WERI-Rb-1 (cell line): ENCODE measurements at regions not wholly inside any gene's neighbourhood (a gene's known extent, or its start where the extent isn't known, plus 50 kb on each side); places are given as distances from the start of the nearest gene placed in this dataset.

Experiments
- DNase-seq: peaks from one replicate; pipeline ENCODE4 v3.0.0-alpha.2; 2020
- H3K27ac ChIP-seq: fragments of 250-450 bp; sonication (Bioruptor Pico); 2 replicates; pipeline ENCODE4 v1.5.1; 2020; ENCODE audit warnings: mild to moderate bottlenecking, moderate library complexity
- H3K27me3 ChIP-seq: fragments of 250-450 bp; sonication (Bioruptor Pico); 2 replicates; pipeline ENCODE4 v1.5.1; 2021; ENCODE audit warnings: mild to moderate bottlenecking, low read depth, moderate library complexity; ENCODE audit not compliant: insufficient read depth, severe bottlenecking
- H3K36me3 ChIP-seq: fragments of 250-450 bp; sonication (Bioruptor Pico); 2 replicates; pipeline ENCODE4 v1.5.1; 2020; ENCODE audit warnings: mild to moderate bottlenecking, moderate library complexity
- H3K4me3 ChIP-seq: 2 replicates; pipeline ENCODE4 v1.5.1; 2011; ENCODE audit warnings: low read depth, mild to moderate bottlenecking, control low read depth, low read length
- H3K9me3 ChIP-seq: fragments of 250-450 bp; sonication (Bioruptor Pico); 2 replicates; pipeline ENCODE4 v1.5.1; 2021; ENCODE audit warnings: mild to moderate bottlenecking, moderate library complexity; ENCODE audit not compliant: severe bottlenecking
- TF ChIP-seq, protein P1 (sequence below): IDR thresholded peaks from 2 replicates; pipeline ENCODE4 v1.5.1; 2011; ENCODE audit warnings: low read depth, mild to moderate bottlenecking, control low read depth, inconsistent platforms, low read length

DNA sequence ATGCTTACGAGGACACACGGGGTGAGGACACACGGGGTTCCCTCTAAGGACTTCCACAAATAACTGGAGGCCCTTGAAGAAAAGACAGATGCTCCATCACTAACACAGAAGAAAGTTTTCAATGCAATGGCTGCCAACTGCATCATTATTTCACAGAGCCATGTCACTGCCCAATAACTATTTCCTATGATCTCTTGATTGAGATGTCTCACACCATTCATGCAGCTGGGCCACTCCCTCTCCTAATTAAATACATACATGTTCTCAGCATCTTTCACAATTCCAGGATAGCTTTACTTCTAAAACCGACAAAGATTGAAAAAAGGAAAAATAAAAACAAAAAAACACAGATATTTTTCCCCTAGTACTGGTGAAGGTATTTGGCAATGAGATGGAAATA lies 650.8 kb downstream of the SEMA5A start:
- no peak for DNase-seq
- no peak overlapping the region for H3K4me3 ChIP-seq
- H3K27ac ChIP-seq, result no peak overlapping the region
- peaks cover 10% of the 10 kb centered on the region for H3K27me3 ChIP-seq
- no peaks in the 10 kb centered on the region for H3K36me3 ChIP-seq
- no peaks in the 10 kb centered on the region for H3K9me3 ChIP-seq
- TF ChIP-seq, protein P1, sequence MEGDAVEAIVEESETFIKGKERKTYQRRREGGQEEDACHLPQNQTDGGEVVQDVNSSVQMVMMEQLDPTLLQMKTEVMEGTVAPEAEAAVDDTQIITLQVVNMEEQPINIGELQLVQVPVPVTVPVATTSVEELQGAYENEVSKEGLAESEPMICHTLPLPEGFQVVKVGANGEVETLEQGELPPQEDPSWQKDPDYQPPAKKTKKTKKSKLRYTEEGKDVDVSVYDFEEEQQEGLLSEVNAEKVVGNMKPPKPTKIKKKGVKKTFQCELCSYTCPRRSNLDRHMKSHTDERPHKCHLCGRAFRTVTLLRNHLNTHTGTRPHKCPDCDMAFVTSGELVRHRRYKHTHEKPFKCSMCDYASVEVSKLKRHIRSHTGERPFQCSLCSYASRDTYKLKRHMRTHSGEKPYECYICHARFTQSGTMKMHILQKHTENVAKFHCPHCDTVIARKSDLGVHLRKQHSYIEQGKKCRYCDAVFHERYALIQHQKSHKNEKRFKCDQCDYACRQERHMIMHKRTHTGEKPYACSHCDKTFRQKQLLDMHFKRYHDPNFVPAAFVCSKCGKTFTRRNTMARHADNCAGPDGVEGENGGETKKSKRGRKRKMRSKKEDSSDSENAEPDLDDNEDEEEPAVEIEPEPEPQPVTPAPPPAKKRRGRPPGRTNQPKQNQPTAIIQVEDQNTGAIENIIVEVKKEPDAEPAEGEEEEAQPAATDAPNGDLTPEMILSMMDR, result no peak

DNA sequence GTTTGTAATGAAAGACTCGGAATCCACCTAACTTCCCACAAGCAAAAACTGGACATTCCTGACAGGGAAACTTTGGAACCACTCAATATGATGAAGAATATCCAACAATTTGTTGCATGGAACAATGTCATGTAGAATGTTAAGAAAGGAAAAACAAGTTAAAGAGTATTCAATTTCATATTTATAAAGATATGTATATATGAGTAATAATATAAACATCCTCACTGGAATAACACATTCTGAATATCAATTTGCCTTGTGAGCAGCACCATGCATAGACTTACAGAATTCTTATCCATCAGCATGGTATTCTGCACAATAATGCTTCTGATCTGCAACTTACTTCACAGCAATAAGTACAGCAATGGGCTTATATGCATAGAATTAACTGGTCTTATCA lies 650.3 kb downstream of the SEMA5A start:
- TF ChIP-seq, protein P1, result no peak
- H3K36me3 ChIP-seq, result no peaks in the 10 kb centered on the region
- no peak for DNase-seq
- H3K4me3 ChIP-seq, result no peak overlapping the region
- H3K27me3 ChIP-seq, result peaks cover 10% of the 10 kb centered on the region
- no peaks in the 10 kb centered on the region for H3K9me3 ChIP-seq
- H3K27ac ChIP-seq, result no peak overlapping the region

DNA sequence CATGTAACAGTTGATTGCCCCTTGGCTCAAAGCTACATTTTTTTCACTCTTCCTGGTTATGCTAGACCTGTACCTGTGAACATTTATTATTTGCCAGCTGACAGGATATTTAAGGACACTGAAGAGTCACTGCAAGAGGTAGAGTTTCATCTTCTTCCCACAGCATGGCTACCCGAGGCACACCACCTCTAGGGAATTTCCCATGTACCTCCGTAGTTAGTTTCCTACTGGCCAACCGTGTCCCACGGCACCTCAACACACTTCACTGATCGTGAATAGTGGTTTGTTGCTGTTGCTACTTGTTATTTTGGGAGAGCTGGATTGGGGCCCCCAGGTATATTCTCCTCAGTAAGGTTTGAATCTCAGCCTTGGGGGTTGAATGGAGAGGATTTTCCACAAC lies 648.6 kb downstream of the SEMA5A start:
- TF ChIP-seq, protein P1, result no peak
- no peak for DNase-seq
- Histone ChIP-seq H3K27ac (no peak overlapping the region), H3K4me3 (no peak overlapping the region), H3K36me3 (no peaks in the 10 kb centered on the region), H3K27me3 (peaks cover 5% of the 10 kb centered on the region), H3K9me3 (no peaks in the 10 kb centered on the region)

DNA sequence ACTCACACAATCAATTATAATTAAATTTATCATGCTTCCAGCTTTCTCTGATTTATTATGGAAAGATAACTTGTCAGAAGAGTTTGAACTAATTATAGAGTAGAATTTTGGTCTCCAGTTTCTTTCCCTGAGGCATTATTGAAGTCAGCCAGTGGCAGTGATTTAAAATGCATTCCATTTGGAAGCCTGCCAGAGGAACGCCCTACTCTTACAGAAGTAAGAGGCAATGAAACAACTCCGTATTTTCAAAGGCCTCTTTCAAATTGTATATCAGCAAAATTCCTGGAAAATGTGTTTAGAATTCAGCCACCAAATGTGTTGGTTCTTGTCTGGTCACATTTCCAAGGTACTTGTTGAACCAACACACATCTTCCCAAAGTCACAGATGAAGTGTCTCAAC lies 640.9 kb downstream of the SEMA5A start:
- H3K36me3 ChIP-seq, result no peaks in the 10 kb centered on the region
- DNase-seq, result no peak
- TF ChIP-seq, protein P1, result no peak
- H3K27ac ChIP-seq, result no peak overlapping the region
- no peak overlapping the region for H3K4me3 ChIP-seq
- H3K27me3 ChIP-seq, result peaks cover 20% of the 10 kb centered on the region
- no peaks in the 10 kb centered on the region for H3K9me3 ChIP-seq

DNA sequence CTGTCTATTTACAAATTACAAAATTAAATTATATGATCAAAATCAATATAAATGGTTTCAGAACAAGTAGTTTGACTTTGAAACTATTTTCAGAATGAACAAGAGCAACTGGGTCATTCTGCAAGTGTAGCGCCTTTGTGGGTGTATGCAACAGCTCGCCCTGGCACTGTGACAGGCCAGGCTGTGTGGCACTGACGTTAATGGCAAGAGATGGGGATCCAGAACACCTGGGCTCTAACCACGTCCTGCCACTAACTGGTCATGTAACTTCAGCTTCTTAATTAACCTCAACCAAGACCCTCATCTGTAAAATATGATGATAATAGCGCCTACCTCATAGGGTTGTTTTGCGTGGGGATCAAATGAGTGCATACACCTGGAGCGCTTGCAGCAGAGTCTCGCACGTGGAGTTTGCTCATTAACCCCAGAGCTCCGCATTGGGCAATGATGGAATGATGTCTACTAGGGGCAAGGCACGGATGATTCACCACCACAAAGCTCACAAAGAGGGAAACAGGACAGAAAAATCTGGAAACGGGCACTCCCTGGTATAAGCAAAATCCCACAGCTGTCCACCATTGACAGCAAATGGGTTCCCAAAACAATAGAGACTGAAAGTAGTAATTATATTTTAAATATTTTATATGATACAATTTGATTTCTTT lies 639.4 kb downstream of the SEMA5A start:
- no peak for DNase-seq
- TF ChIP-seq, protein P1, result no peak
- Histone ChIP-seq H3K27ac (no peak overlapping the region), H3K27me3 (peaks cover 20% of the 10 kb centered on the region), H3K36me3 (no peaks in the 10 kb centered on the region), H3K9me3 (no peaks in the 10 kb centered on the region), H3K4me3 (no peak overlapping the region)
